ENCODE measurements at regions not wholly inside any gene's neighbourhood (a gene's known extent, or its start where the extent isn't known, plus 50 kb on each side); places are given as distances from the start of the nearest gene placed in this dataset.
"Not testable (repeated sequence)": the region's sequence is repeated elsewhere in the genome, so short reads cannot be mapped to it uniquely, and the experiment has no call there.

- DNase-seq, result no peak
Measured at GRCh38 chr6:140041056-140041455, 666.6 kb upstream of the CITED2 start.

DNA sequence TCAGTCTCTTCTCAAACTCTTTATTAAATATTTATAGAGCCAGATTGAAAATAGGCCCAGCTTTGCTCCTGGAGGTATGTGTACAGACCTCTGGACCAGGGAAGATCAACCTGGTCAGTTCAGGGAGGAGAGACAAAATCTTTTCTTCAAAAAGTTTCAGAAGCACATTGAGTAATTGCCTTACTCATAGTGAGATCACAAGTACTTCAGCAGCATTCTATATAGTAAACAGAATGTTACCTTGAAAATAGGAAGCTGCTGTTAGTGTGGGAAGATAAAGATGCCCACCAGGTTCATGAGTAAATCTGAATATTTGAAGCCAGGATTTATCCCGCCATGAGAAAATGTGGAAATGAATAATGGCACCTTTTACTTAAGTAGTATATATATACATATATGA lies 665.9 kb upstream of the CITED2 start:
- DNase-seq, result no peak

DNA sequence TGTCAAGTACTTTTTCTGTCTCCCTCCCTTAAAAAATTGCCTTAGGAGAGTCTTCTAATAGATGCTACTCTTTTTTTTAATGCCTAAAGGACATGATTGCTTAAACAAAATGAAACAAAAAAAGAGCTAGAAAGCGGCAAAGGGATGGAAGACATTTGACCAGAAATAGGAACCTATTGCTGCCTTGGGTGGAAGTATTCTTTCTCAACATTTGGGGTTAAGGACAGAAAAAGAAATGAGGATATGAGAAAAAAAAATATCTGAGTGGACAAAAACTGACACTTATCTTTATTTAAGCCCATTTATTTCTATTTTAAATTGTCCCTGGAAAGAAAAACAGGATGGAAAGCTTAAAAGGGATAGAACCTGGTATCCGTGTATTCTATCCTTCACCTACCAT lies 664.9 kb upstream of the CITED2 start:
- DNase-seq, result no peak

- DNase-seq, result no peak
Measured at GRCh38 chr6:140036196-140036595, 661.7 kb upstream of the CITED2 start.

GRCh38 chr6:140032189-140032588 lies 657.7 kb upstream of the CITED2 start:
- no peak for DNase-seq

GRCh38 chr6:140029551-140029950 lies 655.1 kb upstream of the CITED2 start:
- no peak for DNase-seq

DNA sequence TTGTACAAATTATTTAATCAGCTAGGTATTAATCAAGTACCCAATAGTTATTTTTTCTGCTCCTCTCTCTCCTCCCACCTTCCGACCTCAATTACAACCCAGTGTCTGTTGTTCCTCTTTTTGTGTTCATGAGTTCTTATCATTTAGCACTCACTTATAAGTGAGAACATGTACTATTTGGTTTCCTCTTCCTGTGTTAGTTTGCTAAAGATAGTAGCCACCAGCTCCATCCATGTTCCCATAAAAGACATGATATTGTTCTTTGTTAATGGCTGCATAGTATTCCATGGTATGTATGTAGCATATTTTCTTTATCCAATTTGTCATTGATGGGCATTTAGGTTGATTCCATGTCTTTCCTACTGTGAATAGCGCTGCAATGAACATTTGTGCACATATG lies 652.8 kb upstream of the CITED2 start:
- no peak for DNase-seq

- DNase-seq, result no peak
Measured at GRCh38 chr6:140026546-140026945, 652.1 kb upstream of the CITED2 start.

GRCh38 chr6:140025171-140025570 lies 650.7 kb upstream of the CITED2 start:
- no peak for DNase-seq

DNA sequence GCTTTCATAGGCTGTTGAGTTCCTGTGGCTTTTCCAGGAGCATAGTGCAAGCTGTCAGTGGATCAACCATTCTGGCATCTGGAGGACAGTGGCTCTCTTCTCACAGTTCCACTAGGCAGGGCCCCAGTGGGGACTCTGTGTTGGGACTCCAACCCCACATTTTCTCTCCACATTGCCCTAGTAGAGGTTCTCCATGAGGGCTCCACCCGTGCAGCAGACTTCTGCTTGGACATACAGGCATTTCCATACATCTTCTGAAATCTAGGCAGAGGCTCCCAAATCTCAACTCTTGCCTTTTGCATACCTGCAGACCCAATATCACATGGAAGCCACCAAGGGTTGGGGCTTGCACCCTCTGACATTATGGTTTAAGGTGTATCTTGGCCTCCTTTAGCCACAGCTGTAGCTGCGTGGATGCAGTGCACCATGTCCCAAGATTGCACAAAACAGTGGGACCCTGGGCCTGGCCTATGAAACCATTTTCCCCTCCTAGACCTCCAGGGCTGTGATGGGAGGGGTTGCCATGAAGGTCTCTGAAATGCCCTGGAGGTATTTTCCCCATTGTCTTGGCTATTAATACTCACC lies 645.9 kb upstream of the CITED2 start:
- DNase-seq, result no peak

DNA sequence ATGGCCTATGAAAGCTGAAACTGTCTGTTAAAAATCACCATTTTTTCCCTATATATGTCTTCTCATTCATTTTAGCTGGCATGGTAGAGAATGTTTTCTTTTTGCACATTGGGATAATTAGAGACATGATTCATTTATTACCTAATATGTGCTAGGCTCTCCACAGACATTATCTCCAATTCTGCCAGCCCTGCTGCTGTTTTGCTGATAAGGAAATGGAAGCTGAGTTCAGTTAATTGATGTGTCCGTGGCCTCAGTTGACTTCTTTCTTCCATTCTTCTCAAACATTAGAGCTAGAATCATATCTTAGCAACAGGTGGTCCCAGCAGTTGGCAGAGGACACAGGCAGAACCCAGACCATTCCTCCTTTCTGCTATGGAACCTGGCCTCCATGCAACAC lies 644.1 kb upstream of the CITED2 start:
- no peak for DNase-seq

- DNase-seq, result no peak
Measured at GRCh38 chr6:140017470-140017869, 643.0 kb upstream of the CITED2 start.

- DNase-seq, result no peak
Measured at GRCh38 chr6:140012150-140012549, 637.7 kb upstream of the CITED2 start.

DNA sequence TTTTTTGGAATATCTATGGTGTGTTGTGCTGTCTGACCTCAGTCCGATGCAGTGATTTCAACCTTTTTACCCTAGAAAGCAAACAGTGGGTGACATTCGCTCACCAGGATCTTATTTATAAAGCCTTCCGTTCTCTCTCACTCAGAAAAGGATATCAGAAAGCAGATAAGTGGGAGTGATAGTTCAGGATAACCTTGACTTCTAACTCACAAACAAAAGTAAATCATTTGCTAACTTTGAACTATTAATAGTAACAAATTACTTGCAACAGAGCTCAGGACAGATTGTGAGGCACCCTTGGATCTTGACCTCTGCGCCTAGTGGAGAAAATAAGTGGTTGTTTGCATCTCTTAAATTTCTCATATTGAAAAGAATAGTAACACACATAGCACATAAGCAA lies 637.1 kb upstream of the CITED2 start:
- DNase-seq, result no peak

GRCh38 chr6:140009286-140009685 lies 634.8 kb upstream of the CITED2 start:
- DNase-seq, result no peak

DNA sequence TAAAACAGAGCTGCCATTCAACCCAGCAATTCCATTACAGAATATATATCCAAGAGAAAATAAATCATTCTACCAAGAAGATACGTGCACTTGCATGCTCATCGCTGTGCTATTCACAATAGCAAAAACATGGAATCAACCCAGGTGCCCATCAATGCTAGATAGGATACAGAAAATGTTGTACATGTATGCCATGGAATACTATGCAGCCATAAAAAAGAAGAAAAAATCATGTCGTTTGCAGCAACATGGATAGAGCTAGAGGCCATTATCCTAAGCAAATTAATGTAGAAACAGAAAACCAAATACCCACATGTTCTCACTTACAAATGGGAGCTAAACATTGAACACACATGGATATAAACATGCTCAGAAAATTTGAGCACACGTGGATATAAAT lies 633.1 kb upstream of the CITED2 start:
- no peak for DNase-seq

- DNase-seq, result no peak
Measured at GRCh38 chr6:140003217-140003616, 628.8 kb upstream of the CITED2 start.

- no peak for DNase-seq
Measured at GRCh38 chr6:140002396-140003022, 628.1 kb upstream of the CITED2 start.

- no peak for DNase-seq
Measured at GRCh38 chr6:140001821-140002341, 627.4 kb upstream of the CITED2 start.

DNA sequence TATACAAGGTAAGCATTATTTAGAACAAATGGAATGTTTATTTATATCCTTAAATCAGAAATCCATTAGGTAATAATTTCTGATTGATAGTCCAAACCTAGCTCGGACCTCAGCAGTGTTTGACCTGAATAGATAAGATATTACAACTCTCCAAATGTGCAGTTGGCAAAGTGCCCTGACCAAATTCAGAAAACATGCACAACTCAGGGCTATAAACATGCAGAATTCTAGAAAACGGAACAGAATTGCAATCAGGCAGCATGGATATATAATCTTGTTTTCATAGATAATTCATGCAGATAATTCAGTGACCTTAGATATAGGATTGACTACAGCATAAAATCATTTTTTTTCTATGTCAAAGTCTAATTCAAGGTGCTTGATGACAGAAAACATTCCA lies 626.6 kb upstream of the CITED2 start:
- no peak for DNase-seq

- DNase-seq, result not testable (repeated sequence)
Measured at GRCh38 chr6:139999661-140000060, 625.2 kb upstream of the CITED2 start.

DNA sequence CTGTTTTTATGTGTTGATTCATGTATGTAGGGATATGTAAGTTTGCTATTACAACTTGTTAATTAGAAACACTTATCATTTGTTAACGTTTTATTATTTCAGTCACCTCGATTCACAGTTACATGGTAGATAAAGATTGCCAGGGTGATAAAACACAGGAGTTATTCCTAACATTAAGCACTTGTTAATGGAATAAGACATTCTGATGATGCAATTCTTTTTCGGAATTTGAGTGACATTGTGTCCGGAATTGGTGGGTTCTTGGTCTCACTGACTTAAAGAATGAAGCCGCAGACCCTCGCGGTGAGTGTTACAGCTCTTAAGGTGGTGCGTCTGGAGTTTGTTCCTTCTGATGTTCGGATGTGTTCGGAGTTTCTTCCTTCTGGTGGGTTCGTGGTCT lies 624.0 kb upstream of the CITED2 start:
- not testable (repeated sequence) for DNase-seq

GRCh38 chr6:139996253-139996834 lies 621.9 kb upstream of the CITED2 start:
- no peak for DNase-seq

DNA sequence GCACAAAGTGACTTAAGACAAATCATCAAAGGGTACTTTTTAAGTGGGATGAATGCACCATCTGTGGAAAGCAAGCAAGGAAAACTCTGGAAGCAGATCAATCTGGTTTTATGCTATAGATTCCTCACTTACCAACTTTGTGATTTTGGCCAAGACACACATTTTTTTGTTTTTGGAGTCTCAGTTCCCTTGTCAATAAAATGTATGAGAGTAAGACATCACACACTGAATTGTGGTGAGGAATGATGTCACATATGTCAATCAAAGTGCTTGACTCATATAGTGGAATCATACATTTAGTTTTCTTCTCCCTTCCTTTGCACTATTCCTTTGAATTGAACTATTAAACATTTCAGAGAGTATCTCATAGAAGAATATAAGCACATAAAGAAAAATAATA lies 620.5 kb upstream of the CITED2 start:
- no peak for DNase-seq

Data from midbrain (tissue), 1 donor.